ENCODE measurements at regions not wholly inside any gene's neighbourhood (a gene's known extent, or its start where the extent isn't known, plus 50 kb on each side); places are given as distances from the start of the nearest gene placed in this dataset.

GRCh38 chr17:53176629-53177028, 646.1 kb upstream of the KIF2B start:
- H3K27ac ChIP-seq = no peak overlapping the region
- BruUV-seq (replicated peaks) = no TSS peak
- POLR2A ChIA-PET (ENCODE audit: unreplicated experiment) = no interaction called here

GRCh38 chr17:53168413-53168812, 654.3 kb upstream of the KIF2B start:
- Histone ChIP-seq H3K4me3 (no peak overlapping the region), H3F3A (ENCODE audit: insufficient read depth, low read depth) (no peaks in the 10 kb centered on the region), H3K4me2 (no peak overlapping the region), H3K79me2 (ENCODE audit: low read depth) (no peaks in the 10 kb centered on the region), H3K27ac (no peak overlapping the region), H3K9me2 (ENCODE audit: insufficient read depth) (no peaks in the 10 kb centered on the region), H2AFZ (no peak overlapping the region), H3K4me1 (replicated peaks; ENCODE audit: insufficient read depth) (no peaks in the 10 kb centered on the region), H4K20me1 (ENCODE audit: insufficient read depth) (no peaks in the 10 kb centered on the region), H3K27me3 (ENCODE audit: insufficient read depth, low read depth) (no peaks in the 10 kb centered on the region), H3K36me3 (ENCODE audit: low read depth) (no peaks in the 10 kb centered on the region), H3K9me3 (ENCODE audit: insufficient read depth, low read depth) (no peaks in the 10 kb centered on the region)
- intact Hi-C loops (cut with micrococcal nuclease; ENCODE audit: unreplicated experiment) = no loop called here
- BruUV-seq (replicated peaks) = no TSS peak
- no peak for TF ChIP-seq CTCF (conservative IDR thresholded peaks at IDR 0.05)
- POLR2A ChIA-PET (ENCODE audit: unreplicated experiment) = no interaction called here
- no peak for DNase-seq
- CTCF ChIA-PET = no interaction called here

More at GRCh38 chr17:53176629-53177028, 646.1 kb upstream of the KIF2B start:
- TF ChIP-seq EZH2 (IDR thresholded peaks at IDR 0.05; ENCODE audit: low read depth) (no peak), CTCF (conservative IDR thresholded peaks at IDR 0.05) (no peak)
- H3K9me2 ChIP-seq (ENCODE audit: insufficient read depth) = no peaks in the 10 kb centered on the region
- no peaks in the 10 kb centered on the region for H3K79me2 ChIP-seq (ENCODE audit: low read depth)
- H3F3A ChIP-seq (ENCODE audit: insufficient read depth, low read depth) = no peaks in the 10 kb centered on the region
- H3K9me3 ChIP-seq (ENCODE audit: insufficient read depth, low read depth) = no peaks in the 10 kb centered on the region
- no peak for DNase-seq
- no peaks in the 10 kb centered on the region for H3K36me3 ChIP-seq (ENCODE audit: low read depth)
- CTCF ChIA-PET = no interaction called here
- H4K20me1 ChIP-seq (ENCODE audit: insufficient read depth) = no peaks in the 10 kb centered on the region
- no peak overlapping the region for H2AFZ ChIP-seq
- intact Hi-C loops (cut with micrococcal nuclease; ENCODE audit: unreplicated experiment) = no loop called here
- H3K4me1 ChIP-seq (replicated peaks; ENCODE audit: insufficient read depth) = no peaks in the 10 kb centered on the region
- no peak overlapping the region for H3K4me2 ChIP-seq
- no peaks in the 10 kb centered on the region for H3K27me3 ChIP-seq (ENCODE audit: insufficient read depth, low read depth)
- H3K4me3 ChIP-seq = no peak overlapping the region

- CTCF ChIA-PET = no interaction called here
- Histone ChIP-seq H3F3A (ENCODE audit: insufficient read depth, low read depth) (no peaks in the 10 kb centered on the region), H3K9me2 (ENCODE audit: insufficient read depth) (no peaks in the 10 kb centered on the region; the same call in 1 of the 2 replicates), H3K79me2 (ENCODE audit: low read depth) (no peaks in the 10 kb centered on the region), H3K27ac (no peak overlapping the region), H3K36me3 (ENCODE audit: low read depth) (no peaks in the 10 kb centered on the region), H3K4me2 (no peak overlapping the region), H3K9me3 (ENCODE audit: insufficient read depth, low read depth) (no peaks in the 10 kb centered on the region), H3K4me1 (replicated peaks; ENCODE audit: insufficient read depth) (no peaks in the 10 kb centered on the region), H3K27me3 (ENCODE audit: insufficient read depth, low read depth) (no peaks in the 10 kb centered on the region), H4K20me1 (ENCODE audit: insufficient read depth) (no peaks in the 10 kb centered on the region), H3K4me3 (no peak overlapping the region), H2AFZ (no peak overlapping the region)
- TF ChIP-seq EZH2 (IDR thresholded peaks at IDR 0.05; ENCODE audit: low read depth) = no peak
- TF ChIP-seq CTCF (conservative IDR thresholded peaks at IDR 0.05) = no peak
- POLR2A ChIA-PET (ENCODE audit: unreplicated experiment) = no interaction called here
- no TSS peak for BruUV-seq (replicated peaks)
- intact Hi-C loops (cut with micrococcal nuclease; ENCODE audit: unreplicated experiment) = no loop called here
- no peak for DNase-seq
These were observed 656.0 kb upstream of the KIF2B start for GRCh38 chr17:53166731-53167130.
